HCT116 (cell line): ENCODE measurements at regions not wholly inside any gene's neighbourhood (a gene's known extent, or its start where the extent isn't known, plus 50 kb on each side); places are given as distances from the start of the nearest gene placed in this dataset.

ENCODE experiments used
- ATAC-seq: fragments of 200-7000 bp; cut with Tn5 transposase; 2 replicates; pipeline ENCODE4 v1.9.1; 2020; ENCODE audit warnings: mild to moderate bottlenecking, moderate library complexity
- BruUV-seq: library from RNA; stranded (reverse); fragments of 400-500 nt; replicated peaks from 2 replicates; lab custom pipeline; 2021; lab: Mats Ljungman, UMichigan
- CTCF ChIA-PET: fragments of 300-600 bp; sonication (Branson Sonifier 250); formaldehyde crosslinking; loops from one replicate; lab custom pipeline; 2021; ENCODE audit warnings: antibody characterized with exemption; lab: Charles Lee
- POLR2A ChIA-PET: fragments of 300-600, 350-600 bp; sonication (Branson Sonifier 250); formaldehyde crosslinking; loops from one replicate; lab custom pipeline; 2021; ENCODE audit warnings: antibody characterized with exemption; lab: Charles Lee
- RAD21 ChIA-PET, 2 experiments: fragments of 300-600 bp; sonication (Branson Sonifier 250); formaldehyde crosslinking; loops; one replicate each; lab custom pipeline; 2023; ENCODE audit warnings: low total read pairs in 2 of 2; ENCODE audit not compliant: uncharacterized antibody in 2 of 2, unreplicated experiment in 2 of 2, low non-redundant PET in 1 of 2; lab: Charles Lee
- DNase-seq: peaks from one replicate; pipeline ENCODE4 v3.0.0-alpha.2; 2010; ENCODE audit warnings: low read depth, low spot score
- H2AFZ ChIP-seq: fragments of 200-600 bp; shearing (Covaris generic), sonication (generic); 2 replicates; pipeline ENCODE4 v1.6.1; 2017; ENCODE audit warnings: low read depth, mixed run types, mixed read lengths, antibody characterized with exemption, low read length; ENCODE audit not compliant: poor library complexity, severe bottlenecking
- H3K27ac ChIP-seq: 2 replicates; pipeline ENCODE4 v1.5.1; 2012; ENCODE audit warnings: low read depth, low read length
- H3K27me3 ChIP-seq: fragments of 200-600 bp; sonication (generic); 2 replicates; pipeline ENCODE4 v1.6.1; 2016; ENCODE audit warnings: mixed run types, low read length, mixed read lengths; ENCODE audit not compliant: insufficient read depth
- H3K36me3 ChIP-seq, 2 experiments: fragments of 200-500 bp in 1 of 2; fragments of 200-600 bp in 1 of 2; sonication (Bioruptor generic) in 1 of 2; sonication (generic) in 1 of 2; 2 replicates each; pipeline versions ENCODE4 v1.5.1 to v1.6.1; 2014 to 2016; ENCODE audit warnings: low read length in 2 of 2, inconsistent platforms in 1 of 2, mixed read lengths in 1 of 2, mixed run types in 1 of 2; ENCODE audit not compliant: insufficient read depth in 2 of 2, control insufficient read depth in 1 of 2
- H3K4me1 ChIP-seq, 2 experiments: fragments of 200-600 bp in 1 of 2; sonication (generic) in 1 of 2; 2 replicates each; pipeline versions ENCODE4 v1.5.1 to v1.6.1; 2012 to 2017; ENCODE audit warnings: low read length in 2 of 2, inconsistent platforms in 1 of 2, mild to moderate bottlenecking in 1 of 2, mixed read lengths in 1 of 2, mixed run types in 1 of 2, moderate library complexity in 1 of 2; ENCODE audit not compliant: insufficient read depth in 2 of 2, control insufficient read depth in 1 of 2
- H3K4me2 ChIP-seq: fragments of 200-600 bp; sonication (generic); 2 replicates; pipeline ENCODE4 v1.6.1; 2017; ENCODE audit warnings: mixed run types, low read length, mixed read lengths
- H3K4me3 ChIP-seq, 2 experiments: fragments of 200-600 bp in 1 of 2; sonication (generic) in 1 of 2; replicated peaks in 1 of 2; 2 replicates each; pipeline ENCODE4 v1.5.1; 2011 to 2016; ENCODE audit warnings: low read length in 2 of 2, control low read depth in 1 of 2, low read depth in 1 of 2, mild to moderate bottlenecking in 1 of 2, mixed read lengths in 1 of 2, mixed run types in 1 of 2
- H3K79me2 ChIP-seq: fragments of 200-600 bp; sonication (generic); 2 replicates; pipeline ENCODE4 v1.6.1; 2017; ENCODE audit warnings: mild to moderate bottlenecking, mixed run types, low read length, moderate library complexity, mixed read lengths; ENCODE audit not compliant: insufficient read depth
- H3K9ac ChIP-seq: fragments of 200-600 bp; sonication (generic); 2 replicates; pipeline ENCODE4 v1.6.1; 2016; ENCODE audit warnings: low read length, mixed read lengths
- H3K9me2 ChIP-seq: fragments of 200-600 bp; sonication (generic), shearing (Covaris generic); 2 replicates; pipeline ENCODE4 v1.6.1; 2017; ENCODE audit warnings: mixed run types, mild to moderate bottlenecking, moderate library complexity; ENCODE audit not compliant: insufficient read depth
- H3K9me3 ChIP-seq, 2 experiments: fragments of 200-500 bp in 1 of 2; fragments of 200-600 bp in 1 of 2; sonication (Bioruptor generic) in 1 of 2; sonication (generic) in 1 of 2; 2 replicates each; pipeline ENCODE4 v1.6.1; 2014 to 2017; ENCODE audit warnings: low read length in 2 of 2, mixed read lengths in 2 of 2, inconsistent platforms in 1 of 2, low read depth in 1 of 2, mild to moderate bottlenecking in 1 of 2, mixed run types in 1 of 2, moderate library complexity in 1 of 2; ENCODE audit not compliant: control insufficient read depth in 1 of 2, insufficient read depth in 1 of 2
- H4K20me1 ChIP-seq: fragments of 200-600 bp; sonication (generic), shearing (Covaris generic); 2 replicates; pipeline ENCODE4 v1.6.1; 2017; ENCODE audit warnings: mixed run types, mild to moderate bottlenecking, moderate library complexity; ENCODE audit not compliant: insufficient read depth
- ATF3 ChIP-seq: IDR thresholded peaks from 2 replicates; pipeline ENCODE4 v1.6.1; 2012
- CBX3 ChIP-seq: IDR thresholded peaks from 2 replicates; pipeline ENCODE4 v1.6.1; 2012; ENCODE audit warnings: low read depth
- EGR1 ChIP-seq: IDR thresholded peaks from 2 replicates; pipeline ENCODE4 v1.6.1; 2012; ENCODE audit warnings: low read depth
- ELF1 ChIP-seq: IDR thresholded peaks from 2 replicates; pipeline ENCODE4 v1.6.1; 2012; ENCODE audit warnings: low read depth, borderline replicate concordance
- EZH2 ChIP-seq: fragments of 200-600 bp; sonication (generic); IDR thresholded peaks from 2 replicates; pipeline ENCODE4 v1.6.1; 2017; ENCODE audit warnings: antibody characterized with exemption, mixed run types
- EZH2phosphoT487 ChIP-seq: fragments of 200-600 bp; IDR thresholded peaks from 2 replicates; pipeline ENCODE4 v1.6.1; 2018; ENCODE audit warnings: antibody characterized with exemption, borderline replicate concordance
- MAX ChIP-seq: IDR thresholded peaks from 2 replicates; pipeline ENCODE4 v1.6.1; 2012
- POLR2A ChIP-seq: IDR thresholded peaks from 2 replicates; pipeline ENCODE4 v1.7.0; 2011; ENCODE audit warnings: borderline replicate concordance; ENCODE audit not compliant: insufficient read depth, insufficient read length; ENCODE audit errors: extremely low read depth
- POLR2AphosphoS5 ChIP-seq: IDR thresholded peaks from 2 replicates; pipeline ENCODE4 v1.6.1; 2011; ENCODE audit warnings: mild to moderate bottlenecking, low read depth, low read length, moderate library complexity
- RAD21 ChIP-seq: IDR thresholded peaks from 2 replicates; pipeline ENCODE4 v1.6.1; 2012; ENCODE audit warnings: low read depth, mild to moderate bottlenecking
- REST ChIP-seq: IDR thresholded peaks from 2 replicates; pipeline ENCODE4 v1.6.1; 2012; ENCODE audit warnings: low read depth
- SIN3A ChIP-seq: IDR thresholded peaks from 2 replicates; pipeline ENCODE4 v1.6.1; 2012; ENCODE audit warnings: low read depth
- SP1 ChIP-seq: IDR thresholded peaks from 2 replicates; pipeline ENCODE4 v1.6.1; 2012; ENCODE audit warnings: low read depth
- SRF ChIP-seq: IDR thresholded peaks from 2 replicates; pipeline ENCODE4 v1.6.1; 2012; ENCODE audit warnings: low read depth
- ZBTB33 ChIP-seq: IDR thresholded peaks from 2 replicates; pipeline ENCODE4 v1.6.1; 2011; ENCODE audit warnings: mild to moderate bottlenecking, low read length, moderate library complexity; ENCODE audit not compliant: insufficient replicate concordance; ENCODE audit errors: extremely low read depth
- ZNF274 ChIP-seq: fragments of 200-500 bp; sonication (Bioruptor generic); IDR thresholded peaks from 2 replicates; pipeline ENCODE4 v1.6.1; 2014; ENCODE audit warnings: mild to moderate bottlenecking, low read depth, low read length, inconsistent platforms
- intact Hi-C: fragments of 100-400 bp; cut with micrococcal nuclease; formaldehyde crosslinking; loops from 2 replicates; pipeline ENCODE4 v1.10.0; 2022

- no peak for TF ChIP-seq EGR1
- TF ChIP-seq POLR2A, result no peak
- TF ChIP-seq SIN3A, result no peak
- no peak for TF ChIP-seq ATF3
- no peak for TF ChIP-seq ZNF274
- no peak for TF ChIP-seq CBX3
- TF ChIP-seq MAX, result no peak
- TF ChIP-seq SRF, result no peak
- no peak for TF ChIP-seq POLR2AphosphoS5
- no peak for TF ChIP-seq REST
- no peak for TF ChIP-seq EZH2
- TF ChIP-seq EZH2phosphoT487, result no peak
- TF ChIP-seq ZBTB33, result no peak
- no peak for TF ChIP-seq SP1
- TF ChIP-seq RAD21, result no peak
- TF ChIP-seq ELF1, result no peak
- DNase-seq (no peak), ATAC-seq (no peak)
- no peak overlapping the region for H2AFZ ChIP-seq
- H3K27me3 ChIP-seq, result no peaks in the 10 kb centered on the region
- ChIA-PET CTCF (no interaction called here), RAD21 (no interaction called here), POLR2A (no interaction called here)
- no peaks in the 10 kb centered on the region for H3K9me3 ChIP-seq
- H3K4me2 ChIP-seq, result no peak overlapping the region
- no peak overlapping the region for H3K9ac ChIP-seq
- no peak overlapping the region for H3K27ac ChIP-seq
- BruUV-seq, result no TSS peak
- no peaks in the 10 kb centered on the region for H4K20me1 ChIP-seq
- H3K4me1 ChIP-seq, result no peaks in the 10 kb centered on the region
- intact Hi-C loops, result no loop called here
- H3K79me2 ChIP-seq, result no peaks in the 10 kb centered on the region
- H3K9me2 ChIP-seq, result no peaks in the 10 kb centered on the region
- H3K4me3 ChIP-seq, result no peak overlapping the region
- no peaks in the 10 kb centered on the region for H3K36me3 ChIP-seq
Measured at GRCh38 chr5:91797576-91797975, 414.5 kb upstream of the ARRDC3 start.
